GM23338 (cell line): ENCODE measurements at regions not wholly inside any gene's neighbourhood (a gene's known extent, or its start where the extent isn't known, plus 50 kb on each side); places are given as distances from the start of the nearest gene placed in this dataset.

Experiments used
- ATAC-seq: fragments of 200-7000 bp; cut with Tn5 transposase; 3 replicates; pipeline ENCODE4 v1.9.1; 2020
- DNase-seq: peaks from one replicate; pipeline ENCODE4 v3.0.0-alpha.2; 2015; ENCODE audit warnings: low spot score
- H2AFZ ChIP-seq: fragments of 200-600 bp; sonication (generic); 2 replicates; pipeline ENCODE4 v1.8.0; 2016; ENCODE audit warnings: antibody characterized with exemption, mild to moderate bottlenecking, moderate library complexity
- H3F3A ChIP-seq: fragments of 200-600 bp; sonication (generic); replicated peaks from 2 replicates; pipeline ENCODE4 v1.8.0; 2017; ENCODE audit warnings: antibody characterized with exemption, mixed run types, low read depth
- H3K27ac ChIP-seq: fragments of 200-600 bp; sonication (generic); 2 replicates; pipeline ENCODE4 v1.6.1; 2016; ENCODE audit warnings: low read depth
- H3K27me3 ChIP-seq: fragments of 200-600 bp; sonication (generic); 2 replicates; pipeline ENCODE4 v1.8.0; 2016; ENCODE audit warnings: mild to moderate bottlenecking, mixed run types, moderate library complexity; ENCODE audit not compliant: insufficient read depth
- H3K36me3 ChIP-seq: fragments of 200-600 bp; sonication (generic); 2 replicates; pipeline ENCODE4 v1.8.0; 2016; ENCODE audit warnings: mild to moderate bottlenecking; ENCODE audit not compliant: insufficient read depth
- H3K4me1 ChIP-seq: fragments of 200-600 bp; sonication (generic); 2 replicates; pipeline ENCODE4 v1.8.0; 2016; ENCODE audit warnings: mild to moderate bottlenecking, moderate library complexity; ENCODE audit not compliant: insufficient read depth
- H3K4me2 ChIP-seq: fragments of 200-600 bp; sonication (generic); 2 replicates; pipeline ENCODE4 v1.7.1; 2017; ENCODE audit warnings: mixed run types
- H3K4me3 ChIP-seq: fragments of 200-600 bp; sonication (generic); 2 replicates; pipeline ENCODE4 v1.6.1; 2016; ENCODE audit warnings: mixed run types
- H3K79me2 ChIP-seq: fragments of 200-600 bp; sonication (generic); replicated peaks from 2 replicates; pipeline ENCODE4 v1.8.0; 2017; ENCODE audit warnings: mild to moderate bottlenecking; ENCODE audit not compliant: insufficient read depth
- H3K9me2 ChIP-seq: fragments of 200-600 bp; sonication (generic); 2 replicates; pipeline ENCODE4 v1.8.0; 2017; ENCODE audit not compliant: insufficient read depth
- H4K20me1 ChIP-seq: fragments of 200-600 bp; sonication (generic); replicated peaks from 2 replicates; pipeline ENCODE4 v1.8.0; 2017; ENCODE audit warnings: mild to moderate bottlenecking; ENCODE audit not compliant: insufficient read depth
- H3K27ac Mint-ChIP-seq: 2 replicates; pipeline ENCODE4 v1.8.0; 2020; ENCODE audit warnings: inconsistent platforms, mild to moderate bottlenecking, moderate library complexity, mixed read lengths
- H3K27me3 Mint-ChIP-seq: 3 replicates; pipeline ENCODE4 v1.8.0; 2022; ENCODE audit warnings: low read depth, mild to moderate bottlenecking, moderate library complexity, mixed read lengths, inconsistent platforms; ENCODE audit not compliant: insufficient read depth, poor library complexity
- H3K36me3 Mint-ChIP-seq: 3 replicates; pipeline ENCODE4 v1.8.0; 2021; ENCODE audit warnings: low read depth, mild to moderate bottlenecking, inconsistent platforms, moderate library complexity, mixed read lengths
- H3K4me1 Mint-ChIP-seq: 3 replicates; pipeline ENCODE4 v1.8.0; 2020; ENCODE audit warnings: mild to moderate bottlenecking, inconsistent platforms, mixed read lengths
- H3K4me3 Mint-ChIP-seq: 3 replicates; pipeline ENCODE4 v1.8.0; 2021; ENCODE audit warnings: moderate library complexity, mild to moderate bottlenecking, inconsistent platforms, mixed read lengths
- H3K9me3 Mint-ChIP-seq: 3 replicates; pipeline ENCODE4 v1.8.0; 2020; ENCODE audit warnings: moderate library complexity, mild to moderate bottlenecking, inconsistent platforms, mixed read lengths
- CREB1 ChIP-seq: fragments of 250-450 bp; sonication (Bioruptor Pico); IDR thresholded peaks from 2 replicates; pipeline ENCODE4 v1.5.0; 2020; ENCODE audit warnings: low read depth, mild to moderate bottlenecking, moderate library complexity
- ETS1 ChIP-seq: IDR thresholded peaks from 2 replicates; pipeline ENCODE4 v1.6.1; 2016; ENCODE audit warnings: antibody characterized with exemption
- EZH2phosphoT487 ChIP-seq: fragments of 200-600 bp; sonication (generic); IDR thresholded peaks from one replicate; pipeline ENCODE4 v1.8.1; 2018; ENCODE audit warnings: antibody characterized with exemption; ENCODE audit not compliant: unreplicated experiment
- JUNB ChIP-seq: IDR thresholded peaks from one replicate; pipeline ENCODE4 v1.6.1; 2016; ENCODE audit warnings: antibody characterized with exemption; ENCODE audit not compliant: unreplicated experiment
- NANOG ChIP-seq: IDR thresholded peaks from 2 replicates; pipeline ENCODE4 v1.6.1; 2016; ENCODE audit warnings: antibody characterized with exemption, borderline replicate concordance
- POLR2AphosphoS5 ChIP-seq: IDR thresholded peaks from 2 replicates; pipeline ENCODE4 v1.6.1; 2016; ENCODE audit warnings: antibody characterized with exemption, low read depth
- STAT1 ChIP-seq: IDR thresholded peaks from one replicate; pipeline ENCODE4 v1.6.1; 2016; ENCODE audit warnings: antibody characterized with exemption; ENCODE audit not compliant: unreplicated experiment
- ZNF114 ChIP-seq: fragments of 250-450 bp; sonication (Bioruptor Pico); IDR thresholded peaks from 2 replicates; pipeline ENCODE4 v1.5.0; 2020; ENCODE audit warnings: mild to moderate bottlenecking, moderate library complexity
- ZNF331 ChIP-seq: fragments of 250-450 bp; sonication (Bioruptor Pico); IDR thresholded peaks from 2 replicates; pipeline ENCODE4 v1.5.0; 2020; ENCODE audit warnings: low read depth, mild to moderate bottlenecking, moderate library complexity
- TF ChIP-seq, protein P1 (sequence below): IDR thresholded peaks from one replicate; pipeline ENCODE4 v1.6.1; 2018; ENCODE audit warnings: antibody characterized with exemption; ENCODE audit not compliant: unreplicated experiment
- TF ChIP-seq, protein P2 (sequence below), 2 experiments: fragments of 200-600 bp in 1 of 2; sonication (generic) in 1 of 2; conservative IDR thresholded peaks; 2 replicates each; pipeline versions ENCODE4 v1.5.1 to v1.6.1; 2016 to 2017; ENCODE audit warnings: antibody characterized with exemption in 2 of 2, low read depth in 2 of 2, mild to moderate bottlenecking in 2 of 2, moderate library complexity in 1 of 2

DNA sequence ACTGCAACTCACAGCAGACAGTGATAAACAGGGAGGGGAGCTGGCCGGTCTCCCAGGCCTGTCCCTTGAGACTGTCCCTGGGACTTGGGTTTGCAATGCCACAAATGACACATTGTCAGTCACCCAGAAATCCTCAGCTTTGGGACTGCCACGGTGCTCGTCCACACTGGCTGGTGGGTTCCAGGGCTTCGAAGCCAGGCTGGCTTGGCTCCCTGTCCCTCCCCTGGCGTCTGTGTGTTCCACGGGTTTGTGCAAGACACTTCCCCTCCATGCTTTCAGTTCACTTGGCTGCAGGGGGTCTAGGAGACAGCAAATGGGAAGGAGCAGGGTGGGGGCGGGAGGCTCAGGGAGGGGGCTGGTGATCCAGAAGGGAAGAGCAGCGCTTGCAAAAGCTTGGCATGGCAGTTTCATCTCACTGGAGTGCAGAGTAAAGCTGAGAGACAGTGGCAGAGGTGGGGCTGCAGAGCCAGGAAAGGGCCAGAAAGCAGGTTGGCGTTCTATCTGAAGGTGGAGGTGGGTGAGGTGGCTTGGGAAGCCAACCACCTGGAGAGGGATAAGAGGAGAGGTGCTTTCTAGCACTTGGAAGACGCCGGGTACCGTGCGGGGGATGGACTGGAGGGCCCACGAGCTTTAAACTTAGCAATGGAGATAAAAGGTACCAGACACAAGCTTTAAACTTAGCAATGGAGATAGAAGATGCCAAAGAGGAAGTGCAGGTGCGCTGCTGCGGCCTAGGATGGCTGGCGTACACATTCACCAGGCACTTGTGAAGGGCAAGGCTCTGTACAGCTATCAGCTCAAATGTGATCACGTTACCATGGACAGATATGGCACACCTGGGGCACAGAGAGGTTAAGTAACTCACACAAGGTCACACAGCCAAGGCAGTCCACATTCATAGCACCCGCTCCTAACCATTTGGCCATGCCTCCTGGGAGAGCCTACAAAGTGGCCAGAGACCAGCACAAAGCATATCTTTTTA lies 86.4 kb upstream of the SHISAL1 start (continued):
- TF ChIP-seq ZNF331 (CRISPR knock-in tag) (no peak), ETS1 (no peak)

- Histone ChIP-seq H3K4me1 (no peaks in the 10 kb centered on the region), H3K9me2 (no peaks in the 10 kb centered on the region), H2AFZ (no peak overlapping the region), H3K27ac (no peak overlapping the region), H3K79me2 (no peaks in the 10 kb centered on the region), H3K27me3 (no peaks in the 10 kb centered on the region), H3K36me3 (no peaks in the 10 kb centered on the region), H4K20me1 (no peaks in the 10 kb centered on the region), H3K4me3 (no peak overlapping the region), H3F3A (no peaks in the 10 kb centered on the region), H3K4me2 (no peak overlapping the region)
- TF ChIP-seq CREB1 (no peak), JUNB (no peak), POLR2AphosphoS5 (no peak), STAT1 (no peak), NANOG (no peak), EZH2phosphoT487 (no peak), ETS1 (no peak), ZNF114 (CRISPR knock-in tag) (no peak)
- TF ChIP-seq, protein P1, sequence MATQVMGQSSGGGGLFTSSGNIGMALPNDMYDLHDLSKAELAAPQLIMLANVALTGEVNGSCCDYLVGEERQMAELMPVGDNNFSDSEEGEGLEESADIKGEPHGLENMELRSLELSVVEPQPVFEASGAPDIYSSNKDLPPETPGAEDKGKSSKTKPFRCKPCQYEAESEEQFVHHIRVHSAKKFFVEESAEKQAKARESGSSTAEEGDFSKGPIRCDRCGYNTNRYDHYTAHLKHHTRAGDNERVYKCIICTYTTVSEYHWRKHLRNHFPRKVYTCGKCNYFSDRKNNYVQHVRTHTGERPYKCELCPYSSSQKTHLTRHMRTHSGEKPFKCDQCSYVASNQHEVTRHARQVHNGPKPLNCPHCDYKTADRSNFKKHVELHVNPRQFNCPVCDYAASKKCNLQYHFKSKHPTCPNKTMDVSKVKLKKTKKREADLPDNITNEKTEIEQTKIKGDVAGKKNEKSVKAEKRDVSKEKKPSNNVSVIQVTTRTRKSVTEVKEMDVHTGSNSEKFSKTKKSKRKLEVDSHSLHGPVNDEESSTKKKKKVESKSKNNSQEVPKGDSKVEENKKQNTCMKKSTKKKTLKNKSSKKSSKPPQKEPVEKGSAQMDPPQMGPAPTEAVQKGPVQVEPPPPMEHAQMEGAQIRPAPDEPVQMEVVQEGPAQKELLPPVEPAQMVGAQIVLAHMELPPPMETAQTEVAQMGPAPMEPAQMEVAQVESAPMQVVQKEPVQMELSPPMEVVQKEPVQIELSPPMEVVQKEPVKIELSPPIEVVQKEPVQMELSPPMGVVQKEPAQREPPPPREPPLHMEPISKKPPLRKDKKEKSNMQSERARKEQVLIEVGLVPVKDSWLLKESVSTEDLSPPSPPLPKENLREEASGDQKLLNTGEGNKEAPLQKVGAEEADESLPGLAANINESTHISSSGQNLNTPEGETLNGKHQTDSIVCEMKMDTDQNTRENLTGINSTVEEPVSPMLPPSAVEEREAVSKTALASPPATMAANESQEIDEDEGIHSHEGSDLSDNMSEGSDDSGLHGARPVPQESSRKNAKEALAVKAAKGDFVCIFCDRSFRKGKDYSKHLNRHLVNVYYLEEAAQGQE = no peak
- TF ChIP-seq, protein P2, sequence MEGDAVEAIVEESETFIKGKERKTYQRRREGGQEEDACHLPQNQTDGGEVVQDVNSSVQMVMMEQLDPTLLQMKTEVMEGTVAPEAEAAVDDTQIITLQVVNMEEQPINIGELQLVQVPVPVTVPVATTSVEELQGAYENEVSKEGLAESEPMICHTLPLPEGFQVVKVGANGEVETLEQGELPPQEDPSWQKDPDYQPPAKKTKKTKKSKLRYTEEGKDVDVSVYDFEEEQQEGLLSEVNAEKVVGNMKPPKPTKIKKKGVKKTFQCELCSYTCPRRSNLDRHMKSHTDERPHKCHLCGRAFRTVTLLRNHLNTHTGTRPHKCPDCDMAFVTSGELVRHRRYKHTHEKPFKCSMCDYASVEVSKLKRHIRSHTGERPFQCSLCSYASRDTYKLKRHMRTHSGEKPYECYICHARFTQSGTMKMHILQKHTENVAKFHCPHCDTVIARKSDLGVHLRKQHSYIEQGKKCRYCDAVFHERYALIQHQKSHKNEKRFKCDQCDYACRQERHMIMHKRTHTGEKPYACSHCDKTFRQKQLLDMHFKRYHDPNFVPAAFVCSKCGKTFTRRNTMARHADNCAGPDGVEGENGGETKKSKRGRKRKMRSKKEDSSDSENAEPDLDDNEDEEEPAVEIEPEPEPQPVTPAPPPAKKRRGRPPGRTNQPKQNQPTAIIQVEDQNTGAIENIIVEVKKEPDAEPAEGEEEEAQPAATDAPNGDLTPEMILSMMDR (conservative IDR thresholded peaks at IDR 0.05; ENCODE audit: low read depth in 2 of 2) = no peak
- no peak overlapping the region for H3K4me3 Mint-ChIP-seq
- no peak overlapping the region for H3K27ac Mint-ChIP-seq
- H3K9me3 Mint-ChIP-seq = no peaks in the 10 kb centered on the region; the same call in 2 of the 3 replicates
- no peaks in the 10 kb centered on the region for H3K36me3 Mint-ChIP-seq
- H3K27me3 Mint-ChIP-seq = peaks cover 12% of the 10 kb centered on the region
- DNase-seq (no peak), ATAC-seq (no peak)
- peaks cover 3% of the 10 kb centered on the region; the same call in 2 of the 3 replicates for H3K4me1 Mint-ChIP-seq
Observed at GRCh38 chr22:44396727-44397722, 84.3 kb upstream of the SHISAL1 start.
